Inflammatory macrophage (primary cell): ENCODE measurements at regions not wholly inside any gene's neighbourhood (a gene's known extent, or its start where the extent isn't known, plus 50 kb on each side); places are given as distances from the start of the nearest gene placed in this dataset.
"Not testable (repeated sequence)": the region's sequence is repeated elsewhere in the genome, so short reads cannot be mapped to it uniquely, and the experiment has no call there.

ENCODE experiments used
- DNase-seq, 2 donors: peaks; one replicate each; pipeline ENCODE4 v3.0.0-alpha.2; 2020 to 2022

DNA sequence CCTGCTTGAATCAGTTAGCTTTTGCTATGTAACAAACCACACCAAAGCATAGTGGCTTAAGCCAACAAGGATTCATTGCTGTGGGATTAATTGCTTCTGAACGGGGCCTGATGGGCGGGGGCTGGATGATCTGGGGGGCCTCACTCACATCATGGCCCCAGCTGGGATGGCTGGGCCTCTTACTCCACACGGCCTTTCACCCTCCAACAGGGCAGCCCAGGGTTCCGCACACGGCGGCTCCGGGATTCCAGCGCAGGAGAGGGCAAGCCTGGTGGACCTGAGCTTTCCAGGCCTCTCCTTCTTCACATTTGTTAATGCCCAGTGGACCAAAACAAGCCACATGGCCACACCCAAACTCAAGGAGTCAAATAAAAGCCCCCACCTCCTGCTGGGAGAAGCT is 86.3 kb upstream of the PHLPP1 start:
- DNase-seq, result no peak

DNA sequence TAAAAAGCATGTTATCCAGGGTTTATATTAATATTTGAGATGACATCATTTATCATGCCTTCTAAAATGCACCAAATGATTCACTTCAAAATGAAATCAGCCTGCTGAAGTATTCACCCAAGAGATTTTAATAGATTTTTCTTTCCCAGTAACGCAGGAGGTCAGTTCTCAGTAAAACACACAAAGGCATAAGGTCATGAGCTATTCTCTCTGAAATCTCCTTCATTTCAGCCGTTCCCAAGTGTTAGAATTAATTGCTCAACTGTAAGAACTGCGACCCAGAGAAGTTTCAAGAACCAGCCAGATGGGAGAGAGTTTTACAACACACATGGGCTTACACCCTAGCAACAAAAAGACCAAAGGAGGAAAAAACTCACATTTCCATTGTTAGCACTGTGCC is 84.2 kb upstream of the PHLPP1 start:
- DNase-seq, result no peak

DNA sequence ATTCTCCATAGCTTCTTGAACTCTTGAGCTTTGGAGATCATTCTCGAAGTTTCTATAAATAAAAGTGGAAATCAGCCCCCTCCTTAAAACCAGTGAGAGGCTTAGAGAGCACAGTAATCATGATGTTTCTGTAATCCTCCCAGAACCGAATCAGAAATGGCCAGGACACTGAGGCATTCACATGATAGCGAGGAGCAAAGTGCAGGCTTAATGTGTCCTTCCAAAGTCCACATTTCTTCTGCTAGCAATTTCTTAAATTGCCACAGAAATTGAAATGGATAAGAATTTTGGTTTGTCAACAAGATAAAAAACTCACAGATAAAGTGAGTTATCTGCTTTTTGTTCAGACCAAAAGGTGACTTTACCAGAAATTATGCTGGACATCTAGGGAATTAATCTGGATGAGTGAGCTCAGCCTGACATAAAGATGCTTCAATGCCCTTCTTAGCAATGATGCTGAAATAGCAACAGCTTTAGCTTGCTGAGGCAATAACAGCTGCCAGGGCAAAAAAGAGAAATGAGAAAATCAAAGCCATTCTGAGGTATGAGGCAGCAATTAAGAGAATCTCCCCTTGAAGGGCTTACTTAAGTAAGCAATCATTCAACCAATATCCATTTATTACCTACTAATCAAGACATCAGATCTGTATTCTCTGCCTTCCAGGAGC is 82.4 kb upstream of the PHLPP1 start:
- peak in 1 of 2 donors; percentile 18 for DNase-seq

DNA sequence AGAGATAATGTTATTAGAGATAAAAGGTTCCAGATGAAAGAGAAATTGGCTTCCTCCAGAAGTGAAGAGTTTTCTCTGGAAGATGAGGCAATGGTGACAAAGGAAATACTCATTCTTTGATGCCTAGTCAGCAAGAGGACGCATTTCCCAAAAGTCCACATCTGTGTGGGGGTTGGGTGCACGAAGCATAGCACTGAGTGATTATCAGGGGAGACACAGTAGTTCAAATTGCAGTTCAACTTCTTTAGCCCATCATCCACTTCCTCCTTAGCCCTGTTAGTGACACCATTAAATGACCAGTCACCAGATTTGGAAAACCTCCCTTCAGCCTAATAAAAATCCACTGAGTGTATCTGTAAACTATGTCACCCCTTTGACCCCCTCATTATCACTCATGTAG is 80.9 kb upstream of the PHLPP1 start:
- DNase-seq, result peak; percentile 5 to 15

DNA sequence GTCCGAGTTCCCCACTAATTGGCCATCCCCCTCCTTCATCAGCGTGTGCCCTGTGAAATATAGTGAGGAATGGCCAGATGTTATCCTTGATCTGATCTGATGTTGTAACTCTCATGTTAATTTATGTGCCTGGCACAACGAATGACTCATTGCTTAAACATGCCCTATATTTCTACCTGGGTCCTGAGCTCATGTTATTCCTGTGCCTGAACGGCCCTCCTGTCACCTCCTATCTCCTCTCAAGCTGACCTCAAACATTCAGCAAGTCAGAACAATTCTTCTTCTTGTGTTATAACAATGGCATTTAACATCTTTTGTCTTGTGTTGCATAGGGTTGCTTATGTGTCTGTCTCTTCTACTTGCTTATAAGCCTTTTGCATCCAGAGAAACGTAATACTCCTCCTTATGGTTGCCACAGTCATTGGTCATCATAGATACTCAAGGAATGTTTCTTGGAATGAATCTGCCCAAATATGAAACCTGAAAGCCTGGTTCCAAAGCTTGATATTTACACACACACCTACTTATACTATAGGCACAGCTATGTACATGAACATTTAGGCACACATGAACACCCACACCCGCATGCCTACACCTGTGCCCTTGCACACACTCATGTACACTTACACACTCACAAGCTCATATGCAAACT is 80.2 kb upstream of the PHLPP1 start:
- DNase-seq, result no peak

DNA sequence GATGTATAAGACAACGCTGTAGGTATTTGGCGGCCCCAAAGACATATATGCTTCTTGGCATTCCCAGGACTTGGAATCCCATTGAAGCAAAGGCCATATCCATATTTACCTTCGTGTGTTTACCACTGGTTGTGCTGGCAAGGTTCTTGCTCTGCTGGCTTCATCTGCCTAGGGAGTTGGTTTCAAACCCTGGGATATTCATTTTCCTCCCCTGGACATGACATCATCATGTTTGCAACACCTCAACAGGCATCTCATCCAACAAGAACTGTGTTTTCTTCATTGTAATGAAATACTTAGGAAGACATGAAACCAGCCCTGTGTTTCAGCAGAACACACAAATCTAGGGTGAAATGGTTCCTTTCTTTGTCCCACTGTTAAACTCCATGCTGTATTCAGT is 77.9 kb upstream of the PHLPP1 start:
- no peak for DNase-seq

DNA sequence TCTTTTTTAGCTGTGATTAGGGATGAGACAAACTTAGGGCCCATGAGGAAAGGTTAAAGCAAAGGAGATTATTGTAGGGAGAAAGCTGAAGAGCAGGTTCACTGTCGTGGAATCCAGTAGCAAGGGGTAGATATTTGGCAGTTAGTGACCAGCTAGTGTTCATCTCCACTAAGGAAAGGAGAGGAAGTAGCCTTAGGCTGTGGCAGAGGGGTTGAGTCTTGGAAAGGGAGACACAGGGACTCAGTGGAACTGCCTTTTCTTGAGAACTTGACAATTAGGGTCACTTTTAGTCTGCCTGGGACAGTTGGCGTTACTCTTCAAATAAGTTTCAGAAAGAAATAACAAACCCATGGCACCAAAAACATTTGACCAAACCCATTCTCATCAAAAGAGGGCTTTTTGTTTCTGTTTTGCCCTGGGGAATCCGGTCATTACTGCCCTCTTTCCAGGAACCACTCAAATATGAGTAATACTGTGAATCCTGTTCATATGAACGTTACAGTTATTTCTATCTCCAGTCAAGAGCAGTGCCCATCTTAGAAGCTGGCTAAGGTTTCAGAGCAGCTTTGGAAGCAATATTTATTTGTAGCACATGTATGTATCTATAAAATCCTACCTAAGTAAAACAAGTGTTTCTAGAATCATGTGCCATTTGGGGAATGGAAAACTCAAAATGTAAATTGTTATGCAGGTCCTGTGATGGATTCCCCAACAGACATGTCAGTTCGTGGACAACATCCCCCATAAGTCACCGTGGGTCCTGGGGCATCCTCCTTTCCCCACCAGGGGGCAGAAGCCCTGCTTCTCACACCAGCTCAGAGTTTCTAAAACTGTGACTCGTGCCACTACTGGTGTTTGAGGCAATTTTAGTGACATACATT is 77.3 kb upstream of the PHLPP1 start:
- peak; percentile 53 to 57 for DNase-seq

DNA sequence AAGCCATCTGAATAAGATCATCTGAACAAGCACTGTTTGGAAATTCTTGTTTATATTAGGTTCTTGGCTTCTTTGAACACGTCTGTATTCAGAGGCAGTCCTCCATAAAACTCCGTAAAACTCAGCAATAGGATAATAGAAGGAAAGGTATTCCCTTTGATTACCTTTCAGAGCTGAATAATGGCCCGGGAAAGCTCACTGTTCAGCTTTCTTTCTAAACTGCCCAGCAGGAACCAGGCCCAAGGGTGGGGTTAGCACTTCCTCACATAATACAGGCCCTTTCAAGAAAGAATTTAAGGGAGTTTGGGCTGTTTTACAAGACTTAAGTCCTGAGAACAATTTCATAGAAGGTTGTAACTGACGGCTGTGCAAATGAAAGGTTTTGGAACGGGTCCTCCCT is 72.2 kb upstream of the PHLPP1 start:
- no peak for DNase-seq

DNA sequence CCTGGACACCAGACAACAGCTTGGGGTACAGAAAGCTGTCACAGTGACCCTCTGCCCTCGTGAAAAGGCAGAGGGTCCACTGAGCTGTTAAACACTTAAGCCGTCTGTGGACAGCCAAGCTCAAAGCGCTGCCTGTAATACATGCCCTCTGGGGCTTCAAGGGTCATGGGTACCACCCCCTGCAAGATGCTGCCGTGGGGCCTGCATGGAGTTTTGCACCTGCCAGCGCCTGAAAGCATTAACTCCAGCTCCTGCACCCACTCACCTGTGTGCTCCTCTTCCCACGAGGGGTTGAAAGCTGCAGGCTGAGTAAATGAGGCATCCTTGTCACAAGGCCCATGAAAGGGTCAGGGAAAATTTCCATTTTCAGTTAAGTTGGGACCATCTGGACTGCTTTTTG is 70.6 kb upstream of the PHLPP1 start:
- DNase-seq, result no peak

DNA sequence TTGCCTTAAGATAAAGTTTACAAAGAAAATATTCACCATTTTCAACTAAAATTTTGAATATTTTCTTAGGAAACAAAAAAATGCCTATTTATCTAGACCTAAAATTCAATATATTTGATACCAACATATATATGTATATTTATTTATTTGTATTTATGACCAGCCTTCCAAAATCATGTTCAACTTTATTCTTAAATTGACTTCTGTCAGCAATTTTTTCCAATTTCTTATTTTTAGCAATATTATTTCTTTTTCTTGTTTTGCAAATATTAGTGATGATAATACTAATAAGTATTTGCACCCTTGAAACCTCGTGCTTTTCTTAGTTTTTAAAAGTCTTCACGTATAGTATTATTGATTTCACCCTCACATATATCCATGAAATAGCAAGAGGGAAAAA is 68.2 kb upstream of the PHLPP1 start:
- no peak for DNase-seq

DNA sequence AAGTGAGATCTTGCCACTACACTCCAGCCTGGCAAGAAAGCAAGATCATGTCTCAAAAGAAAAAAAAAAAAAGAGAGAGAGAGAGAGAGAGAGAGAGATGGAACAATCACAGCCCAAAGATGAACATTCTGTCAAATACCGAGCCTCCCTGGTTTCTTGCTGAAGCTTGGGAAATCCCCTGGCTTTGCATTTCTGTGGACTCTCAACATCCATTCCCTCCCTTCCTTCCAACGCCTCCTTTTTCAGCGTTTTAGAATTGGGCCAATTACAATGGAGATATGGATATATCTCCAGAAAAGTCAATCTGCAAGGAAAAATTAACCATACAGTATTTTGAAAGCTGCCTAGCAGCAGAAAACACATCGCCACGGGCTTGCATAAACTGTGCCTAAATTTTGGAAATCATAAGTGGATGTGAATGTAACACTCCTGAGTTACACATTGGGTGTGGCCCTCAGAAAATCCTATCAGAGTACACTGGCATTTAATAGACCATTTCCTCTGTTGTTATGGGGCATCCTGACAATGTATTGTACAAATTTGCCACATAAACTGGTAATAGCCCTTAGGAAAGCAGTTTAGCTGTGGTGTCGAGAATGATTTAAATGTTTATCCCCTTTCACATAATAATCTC is 67.2 kb upstream of the PHLPP1 start:
- DNase-seq, result no peak

DNA sequence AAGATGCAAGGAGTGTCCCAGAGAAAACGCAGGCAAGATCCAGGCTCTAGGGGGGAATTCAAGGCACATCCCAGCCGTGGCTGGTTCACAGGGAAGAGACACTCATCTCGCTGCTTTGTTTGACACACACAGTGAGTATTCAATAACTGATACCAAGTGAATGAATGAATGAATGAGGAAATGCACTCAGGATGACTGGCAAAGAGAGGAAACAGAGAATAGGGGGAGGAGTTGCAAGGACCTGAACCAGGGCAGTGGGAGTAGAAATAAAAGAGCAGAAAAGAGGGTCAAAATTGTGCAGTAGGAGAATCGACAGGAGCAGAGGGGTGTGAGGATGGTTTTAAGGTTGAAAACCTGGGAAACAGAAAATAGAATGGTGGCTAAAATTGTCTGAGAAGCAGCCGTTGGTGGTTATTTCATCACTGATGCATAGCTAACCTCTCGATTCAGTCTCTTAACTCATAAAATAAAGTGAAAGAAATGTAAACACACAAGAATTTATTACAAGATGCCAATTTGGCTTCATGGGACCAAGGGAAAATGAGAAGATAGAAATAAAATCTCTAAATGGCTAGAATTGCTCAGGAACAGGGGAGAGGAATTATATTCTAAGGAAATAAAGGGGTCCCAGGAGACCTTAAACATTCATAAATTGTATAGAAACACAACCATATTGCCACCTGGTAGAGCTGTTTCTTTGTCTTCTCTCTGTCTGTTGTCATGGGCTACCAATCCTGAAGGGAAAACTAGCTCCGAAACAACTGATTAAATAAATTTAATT is 63.9 kb upstream of the PHLPP1 start:
- DNase-seq, result no peak

DNA sequence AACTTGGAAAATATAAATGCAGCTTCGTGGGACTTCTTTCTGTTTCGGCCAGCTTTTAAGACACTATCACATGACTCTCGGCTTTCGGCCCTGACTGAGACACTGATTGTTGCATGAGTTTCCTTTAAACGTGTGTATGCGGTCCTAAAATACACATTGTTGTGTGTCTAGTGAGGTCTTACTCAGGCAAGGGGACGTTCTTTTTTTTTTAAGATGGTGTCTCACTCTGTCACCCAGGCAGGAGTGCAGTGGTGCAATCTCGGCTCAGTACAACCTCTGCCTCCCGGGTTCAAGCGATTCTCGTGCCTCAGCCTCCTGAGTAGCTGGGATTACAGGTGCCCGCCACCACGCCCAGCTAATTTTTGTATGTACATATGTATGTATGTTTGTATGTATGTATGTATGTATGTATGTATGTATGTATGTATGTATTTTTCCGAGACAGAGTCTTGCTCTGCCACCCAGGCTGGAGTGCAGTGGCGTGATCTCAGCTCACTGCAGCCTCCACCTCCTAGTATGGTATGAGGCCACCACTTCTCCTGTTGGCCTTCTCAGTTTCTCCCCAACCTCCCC is 63.2 kb upstream of the PHLPP1 start:
- DNase-seq, result not testable (repeated sequence)

DNA sequence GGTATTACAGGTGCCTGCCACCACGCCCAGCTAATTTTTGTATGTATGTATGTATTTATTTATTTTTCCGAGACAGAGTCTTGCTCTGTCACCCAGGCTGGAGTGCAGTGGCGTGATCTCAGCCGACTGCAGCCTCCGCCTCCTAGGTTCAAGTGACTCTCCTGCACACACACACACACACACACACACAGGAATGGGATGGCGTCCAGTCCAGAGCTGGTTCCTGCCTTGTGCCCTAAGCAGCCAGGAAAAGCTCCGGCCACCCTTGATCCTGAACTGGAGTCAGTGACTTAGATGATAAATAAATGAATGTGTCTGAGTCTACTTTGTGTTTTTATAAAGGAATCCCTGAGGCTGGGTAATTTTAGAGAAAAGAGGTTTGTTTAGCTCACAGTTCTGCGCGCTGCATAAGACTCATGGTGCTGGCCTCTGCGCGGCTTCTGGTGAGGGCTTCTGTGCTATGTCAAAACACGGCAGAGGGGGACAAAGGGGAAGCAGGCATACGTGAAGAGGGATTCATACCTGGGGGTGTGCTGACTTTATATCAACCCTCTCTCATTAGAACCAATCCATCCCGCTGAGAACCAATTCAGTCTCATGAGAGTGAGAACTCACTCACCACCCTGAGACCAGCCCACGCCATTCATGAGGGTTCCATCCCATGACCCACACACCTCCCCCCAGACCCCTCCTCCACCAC is 59.7 kb upstream of the PHLPP1 start:
- no peak for DNase-seq

DNA sequence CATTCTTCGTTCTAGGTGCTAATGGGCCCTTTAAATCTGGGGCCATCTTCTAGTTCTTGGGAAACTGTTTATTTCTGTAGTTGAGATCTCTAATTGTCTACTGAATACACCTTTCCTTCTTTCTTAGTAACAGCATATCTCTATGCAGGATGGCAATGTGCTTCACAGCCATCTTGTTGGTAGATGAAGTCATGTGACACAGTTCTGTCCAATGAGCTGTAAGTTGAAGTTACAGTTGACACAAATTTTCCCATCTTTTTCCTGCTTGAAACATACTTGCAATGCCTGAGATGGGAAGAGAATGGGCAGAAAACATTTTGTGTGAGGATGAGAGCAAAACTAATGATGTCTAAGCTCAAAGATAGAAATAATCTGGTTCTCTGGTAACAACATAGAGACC is 57.3 kb upstream of the PHLPP1 start:
- no peak for DNase-seq

DNA sequence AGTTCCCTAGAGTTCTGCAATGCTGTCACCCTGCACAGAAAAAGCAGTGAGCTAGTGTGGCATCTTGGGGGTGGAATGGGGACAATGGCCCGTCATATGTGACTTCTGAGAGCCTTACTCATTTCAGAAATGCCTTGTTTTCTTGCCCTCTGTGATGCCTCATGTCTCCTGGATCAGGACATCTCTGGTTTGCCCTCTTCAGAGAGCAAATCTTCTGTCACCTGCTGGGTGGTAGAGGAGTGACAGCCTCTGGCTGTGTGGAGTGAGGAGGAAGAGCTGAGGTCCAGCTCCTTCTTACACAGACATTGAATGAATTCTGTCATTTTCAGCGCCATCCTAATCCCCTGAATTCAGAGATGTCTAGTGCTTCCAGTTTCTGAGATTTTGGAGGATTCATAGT is 55.6 kb upstream of the PHLPP1 start:
- DNase-seq, result no peak

DNA sequence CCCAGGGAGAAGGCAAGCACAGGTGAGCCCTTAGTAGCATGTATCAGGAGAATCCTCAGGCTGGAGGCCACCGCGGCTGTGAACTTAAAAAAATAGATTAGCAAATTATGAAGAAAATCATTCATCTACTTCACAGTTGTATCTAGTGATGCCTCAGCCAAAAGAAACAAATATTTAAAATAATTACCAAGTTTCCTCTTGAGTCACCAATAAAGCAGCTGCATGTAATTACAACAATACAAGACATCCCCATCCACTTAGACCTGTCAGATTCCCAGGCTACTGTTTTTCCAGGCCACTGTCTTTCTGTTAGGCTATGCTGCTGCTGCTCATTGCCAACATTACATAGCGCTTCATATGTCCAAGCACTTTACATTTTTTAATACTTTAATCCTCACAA is 54.6 kb upstream of the PHLPP1 start:
- no peak for DNase-seq

DNA sequence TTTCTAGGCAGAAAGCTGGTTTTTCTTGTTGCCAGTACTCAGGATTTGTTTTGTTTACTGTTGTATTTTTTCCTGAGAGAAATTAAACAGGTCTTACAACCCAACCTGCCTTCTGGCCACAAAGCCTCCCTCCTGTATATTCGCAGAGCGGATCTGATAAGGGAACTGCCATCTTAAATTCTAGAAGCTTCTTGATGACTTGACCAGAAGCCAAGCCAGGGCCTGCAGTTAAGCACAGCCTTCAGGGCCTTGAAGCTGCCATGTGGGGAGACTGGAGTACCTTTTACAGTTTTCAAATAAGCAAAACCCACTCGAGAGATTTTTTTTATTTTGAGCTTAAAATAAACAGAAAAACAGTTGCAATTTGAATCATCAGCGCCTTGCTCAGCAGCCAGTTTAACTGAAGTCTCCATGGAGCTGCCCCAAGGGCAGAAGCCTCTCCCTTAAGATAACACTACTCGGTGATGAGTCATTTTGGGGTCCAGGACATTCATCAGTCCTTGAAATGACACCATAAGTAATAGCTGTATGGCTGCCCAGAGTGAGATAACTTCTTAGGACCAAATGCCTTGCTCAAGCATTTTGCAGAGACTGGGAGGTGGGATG is 51.5 kb upstream of the PHLPP1 start:
- DNase-seq, result no peak

DNA sequence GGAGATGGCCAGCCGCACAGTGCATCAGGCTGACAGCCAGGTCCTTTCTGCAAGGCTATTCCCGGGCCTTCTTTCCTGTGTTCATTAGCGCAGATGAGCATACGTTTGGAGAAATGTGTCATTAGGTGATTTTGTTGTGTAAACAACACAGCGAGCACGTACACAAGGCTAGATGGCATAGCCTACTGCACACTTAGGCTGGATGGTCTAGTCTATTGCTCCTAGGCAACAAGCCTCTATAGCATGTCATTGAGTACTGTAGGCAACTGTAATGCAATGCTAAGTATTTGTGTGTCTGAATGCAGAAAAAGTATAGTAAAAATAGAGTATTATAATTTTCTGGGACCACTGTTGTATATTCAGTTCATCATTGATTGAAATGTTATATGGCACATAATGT is 50.9 kb upstream of the PHLPP1 start:
- DNase-seq, result no peak

DNA sequence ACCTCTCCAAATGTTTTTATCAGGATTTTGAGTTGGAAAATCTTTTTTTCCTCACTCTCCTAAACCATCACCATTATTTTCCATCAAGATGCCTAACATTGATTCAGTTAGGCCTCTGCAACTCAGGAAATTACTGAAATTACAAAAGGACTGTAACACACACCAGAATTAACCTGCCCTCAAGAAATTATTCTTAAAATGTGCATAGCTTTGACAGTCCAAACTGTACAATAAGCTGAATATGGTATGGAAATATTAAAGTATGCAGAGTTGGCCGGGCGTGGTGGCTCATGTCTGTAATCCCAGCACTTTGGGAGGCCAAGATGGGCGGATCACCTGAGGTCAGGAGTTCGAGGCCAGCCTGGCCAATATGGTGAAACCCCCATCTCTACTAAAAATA is 50.2 kb upstream of the PHLPP1 start:
- no peak for DNase-seq
